IMR-90 (cell line): ENCODE measurements at regions not wholly inside any gene's neighbourhood (a gene's known extent, or its start where the extent isn't known, plus 50 kb on each side); places are given as distances from the start of the nearest gene placed in this dataset.

ENCODE experiments used
- ATAC-seq: fragments of 200-7000 bp; cut with Tn5 transposase; 2 replicates; pipeline ENCODE4 v1.9.1; 2020; ENCODE audit warnings: low read depth, mild to moderate bottlenecking, moderate library complexity
- BruUV-seq: library from RNA; stranded (reverse); fragments of 400-500 nt; replicated peaks from 2 replicates; lab custom pipeline; 2021; lab: Mats Ljungman, UMichigan
- CTCF ChIA-PET: fragments of 300-600 bp; formaldehyde crosslinking; extraction: SDS; loops from one replicate; lab custom pipeline; 2021; ENCODE audit warnings: antibody characterized with exemption; lab: Yijun Ruan, JAX
- POLR2A ChIA-PET: fragments of 300-600 bp; sonication (Branson Sonifier 250); formaldehyde crosslinking; loops from one replicate; lab custom pipeline; 2022; ENCODE audit warnings: antibody characterized with exemption; ENCODE audit not compliant: unreplicated experiment; lab: Charles Lee
- DNase-seq: peaks from one replicate; pipeline ENCODE4 v3.0.0; 2013
- H2AFZ ChIP-seq: replicated peaks from 2 replicates; pipeline ENCODE3; 2013; ENCODE audit warnings: low read length, mild to moderate bottlenecking; ENCODE audit not compliant: poor library complexity
- H2AK5ac ChIP-seq: 2 replicates; pipeline ENCODE4 v1.6.1; 2013; ENCODE audit warnings: low read depth, low read length, inconsistent platforms
- H2AK9ac ChIP-seq: replicated peaks from 2 replicates; pipeline ENCODE3; 2013; ENCODE audit warnings: mild to moderate bottlenecking, low read depth, low read length, moderate library complexity; ENCODE audit not compliant: poor library complexity
- H2BK120ac ChIP-seq: 2 replicates; pipeline ENCODE4 v1.6.1; 2013; ENCODE audit warnings: low read depth, low read length, inconsistent platforms
- H2BK15ac ChIP-seq: 3 replicates; pipeline ENCODE4 v1.6.1; 2013; ENCODE audit warnings: low read depth, low read length, inconsistent platforms
- H2BK20ac ChIP-seq: 2 replicates; pipeline ENCODE4 v1.6.1; 2013; ENCODE audit warnings: low read depth, mild to moderate bottlenecking, inconsistent platforms, low read length, moderate library complexity
- H2BK5ac ChIP-seq: 2 replicates; pipeline ENCODE4 v1.6.1; 2013; ENCODE audit warnings: mild to moderate bottlenecking, low read depth, low read length, inconsistent platforms; ENCODE audit not compliant: poor library complexity, severe bottlenecking
- H3K14ac ChIP-seq: replicated peaks from 2 replicates; pipeline ENCODE4 v1.6.1; 2013; ENCODE audit warnings: low read depth, low read length, inconsistent platforms
- H3K18ac ChIP-seq: 2 replicates; pipeline ENCODE4 v1.6.1; 2013; ENCODE audit warnings: low read depth, low read length, control low read depth
- H3K23ac ChIP-seq: 2 replicates; pipeline ENCODE4 v1.6.1; 2013; ENCODE audit warnings: low read depth, low read length, inconsistent platforms
- H3K27ac ChIP-seq: 2 replicates; pipeline ENCODE4 v1.5.1; 2013; ENCODE audit warnings: mild to moderate bottlenecking, control low read depth, low read length; ENCODE audit not compliant: insufficient read depth
- H3K27me3 ChIP-seq: 2 replicates; pipeline ENCODE4 v1.6.1; 2013; ENCODE audit warnings: low read length; ENCODE audit not compliant: control insufficient read depth, insufficient read depth
- H3K36me3 ChIP-seq: 2 replicates; pipeline ENCODE4 v1.6.1; 2013; ENCODE audit warnings: low read length, mixed read lengths; ENCODE audit not compliant: control insufficient read depth, insufficient read depth
- H3K4ac ChIP-seq: 2 replicates; pipeline ENCODE4 v1.6.1; 2013; ENCODE audit warnings: low read depth, low read length, inconsistent platforms
- H3K4me1 ChIP-seq: 2 replicates; pipeline ENCODE4 v1.6.1; 2013; ENCODE audit warnings: low read length, mixed read lengths; ENCODE audit not compliant: control insufficient read depth, insufficient read depth
- H3K4me2 ChIP-seq: 2 replicates; pipeline ENCODE4 v1.6.1; 2013; ENCODE audit warnings: low read depth, mild to moderate bottlenecking, control low read depth, low read length, moderate library complexity
- H3K4me3 ChIP-seq: 2 replicates; pipeline ENCODE4 v1.5.1; 2013; ENCODE audit warnings: low read depth, mild to moderate bottlenecking, control low read depth, low read length, moderate library complexity; ENCODE audit not compliant: insufficient read depth
- H3K56ac ChIP-seq: 2 replicates; pipeline ENCODE4 v1.6.1; 2013; ENCODE audit warnings: low read length, inconsistent platforms; ENCODE audit not compliant: insufficient read depth; ENCODE audit errors: extremely low read depth
- H3K79me1 ChIP-seq, 2 experiments: 2 replicates each; pipeline ENCODE4 v1.6.1; 2013; ENCODE audit warnings: low read length in 2 of 2, inconsistent platforms in 1 of 2, low read depth in 1 of 2
- H3K9ac ChIP-seq: 2 replicates; pipeline ENCODE4 v1.6.1; 2013; ENCODE audit warnings: low read depth, low read length, control low read depth
- H3K9me1 ChIP-seq: 2 replicates; pipeline ENCODE4 v1.6.1; 2013; ENCODE audit warnings: low read length, inconsistent platforms; ENCODE audit not compliant: insufficient read depth
- H3K9me3 ChIP-seq: 2 replicates; pipeline ENCODE4 v1.6.1; 2013; ENCODE audit warnings: low read length; ENCODE audit not compliant: control insufficient read depth, insufficient read depth
- H4K20me1 ChIP-seq: 2 replicates; pipeline ENCODE4 v1.6.1; 2013; ENCODE audit warnings: low read length, inconsistent platforms; ENCODE audit not compliant: insufficient read depth
- H4K5ac ChIP-seq: 2 replicates; pipeline ENCODE4 v1.6.1; 2013; ENCODE audit warnings: mild to moderate bottlenecking, low read depth, low read length, control low read depth
- H4K8ac ChIP-seq, 2 experiments: 2 replicates each; pipeline ENCODE4 v1.6.1; 2013; ENCODE audit warnings: low read depth in 2 of 2, low read length in 2 of 2, control low read depth in 1 of 2, inconsistent platforms in 1 of 2
- H4K91ac ChIP-seq: 2 replicates; pipeline ENCODE4 v1.6.1; 2013; ENCODE audit warnings: low read depth, low read length, inconsistent platforms; ENCODE audit not compliant: insufficient read depth
- BHLHE40 ChIP-seq: fragments of 150-350 bp; IDR thresholded peaks from 2 replicates; pipeline ENCODE4 v1.6.1; 2016; ENCODE audit warnings: mild to moderate bottlenecking, low read depth, low read length
- FOS ChIP-seq: fragments of 150-350 bp; IDR thresholded peaks from 2 replicates; pipeline ENCODE4 v1.6.1; 2016; ENCODE audit warnings: low read depth, low read length
- MXI1 ChIP-seq: IDR thresholded peaks from 2 replicates; pipeline ENCODE4 v1.6.1; 2012; ENCODE audit warnings: low read depth, mild to moderate bottlenecking, low read length, moderate library complexity, borderline replicate concordance
- SMC3 ChIP-seq: fragments of 150-350 bp; IDR thresholded peaks from 2 replicates; pipeline ENCODE4 v1.6.1; 2016; ENCODE audit warnings: low read depth, mild to moderate bottlenecking, antibody characterized with exemption, low read length, moderate library complexity
- WGBS, 2 experiments: methylation state at CpG; one replicate each; pipeline versions ENCODE4 v1.1.5 to v1.1.7; 2013; ENCODE audit warnings: missing lambda C conversion rate in 2 of 2; ENCODE audit not compliant: insufficient read length in 1 of 2; ENCODE audit errors: extremely low coverage in 2 of 2; 5-methylcytosine and 5-hydroxymethylcytosine counted together
- dilution Hi-C: fragments of 300-500 bp; cut with HindIII; formaldehyde crosslinking; loops from one replicate; pipeline ENCODE4 v1.14.3; 2018; ENCODE audit warnings: low sequenced_read_pairs; ENCODE audit not compliant: unreplicated experiment
- in situ Hi-C: fragments of 300-500 bp; cut with MboI; formaldehyde crosslinking; loops from 3 replicates; pipeline ENCODE4 v1.14.3; 2019; ENCODE audit warnings: low sequenced_read_pairs, inconsistent platforms, mixed read lengths
- intact Hi-C: fragments of 100-400 bp; cut with micrococcal nuclease; formaldehyde crosslinking; loops from 2 replicates; pipeline ENCODE4 v1.10.0; 2022
- TF ChIP-seq, protein P1 (sequence below): fragments of 150-350 bp; IDR thresholded peaks from 2 replicates; pipeline ENCODE4 v1.6.1; 2016; ENCODE audit warnings: low read depth, mild to moderate bottlenecking, low read length, moderate library complexity, borderline replicate concordance

DNA sequence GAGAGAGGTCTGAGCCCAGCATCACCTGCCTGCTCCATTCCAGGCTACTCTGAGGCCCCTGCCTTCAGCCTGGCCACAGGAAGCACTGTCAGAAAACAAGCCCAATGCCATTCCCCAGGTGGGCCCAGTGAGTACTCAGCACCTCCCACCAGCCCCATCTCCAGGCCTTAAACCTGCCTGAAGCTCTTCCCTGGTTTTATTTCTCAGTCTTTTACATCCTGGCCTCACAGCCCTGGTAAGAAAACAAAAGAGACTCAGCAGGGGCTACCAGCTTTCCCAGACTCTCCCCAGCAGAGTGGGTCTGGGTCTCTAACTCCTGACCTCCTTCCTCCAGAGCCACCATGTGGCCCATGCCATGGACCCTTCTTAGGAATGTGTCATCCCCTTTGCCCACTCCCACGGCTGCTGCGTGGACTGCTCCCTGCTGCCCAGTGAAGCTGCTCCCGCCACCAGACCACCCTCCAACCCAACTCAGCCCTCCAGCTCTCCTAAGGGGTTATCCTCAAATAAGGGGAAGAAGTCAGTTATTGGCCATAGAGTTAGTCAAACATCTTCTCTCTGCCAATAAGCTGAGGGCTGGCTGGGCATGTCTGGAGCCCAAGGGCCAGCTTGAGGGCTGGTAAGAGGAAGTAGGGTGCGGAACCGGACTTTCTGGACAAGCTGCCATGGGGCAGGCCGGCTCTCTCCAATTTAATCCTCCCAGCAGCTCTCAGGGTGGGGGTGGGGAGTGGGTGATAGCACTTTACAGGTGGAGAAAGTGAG lies 116.7 kb upstream of the LINGO1 start:
- no peaks in the 10 kb centered on the region for H3K4me1 ChIP-seq
- H3K27ac ChIP-seq = no peak overlapping the region
- H3K36me3 ChIP-seq = no peaks in the 10 kb centered on the region
- H2AFZ ChIP-seq = no peak overlapping the region
- dilution Hi-C loops = no loop called here
- no TSS peak for BruUV-seq
- H3K9ac ChIP-seq = no peak overlapping the region
- no peak for ATAC-seq
- H4K5ac ChIP-seq = no peak overlapping the region
- H3K23ac ChIP-seq = no peak overlapping the region
- H3K27me3 ChIP-seq = peaks cover 10% of the 10 kb centered on the region
- no peak overlapping the region for H3K4ac ChIP-seq
- H2BK15ac ChIP-seq = no peak overlapping the region
- in situ Hi-C loops = no loop called here
- H2BK120ac ChIP-seq = no peak overlapping the region
- intact Hi-C loops = no loop called here
- H4K8ac ChIP-seq = no peak overlapping the region
- no peak overlapping the region for H2AK5ac ChIP-seq
- no peaks in the 10 kb centered on the region for H3K9me1 ChIP-seq
- no peak overlapping the region for H3K56ac ChIP-seq
- H3K4me2 ChIP-seq = no peak overlapping the region
- H3K18ac ChIP-seq = no peak overlapping the region
- no peak for TF ChIP-seq SMC3
- TF ChIP-seq, protein P1, sequence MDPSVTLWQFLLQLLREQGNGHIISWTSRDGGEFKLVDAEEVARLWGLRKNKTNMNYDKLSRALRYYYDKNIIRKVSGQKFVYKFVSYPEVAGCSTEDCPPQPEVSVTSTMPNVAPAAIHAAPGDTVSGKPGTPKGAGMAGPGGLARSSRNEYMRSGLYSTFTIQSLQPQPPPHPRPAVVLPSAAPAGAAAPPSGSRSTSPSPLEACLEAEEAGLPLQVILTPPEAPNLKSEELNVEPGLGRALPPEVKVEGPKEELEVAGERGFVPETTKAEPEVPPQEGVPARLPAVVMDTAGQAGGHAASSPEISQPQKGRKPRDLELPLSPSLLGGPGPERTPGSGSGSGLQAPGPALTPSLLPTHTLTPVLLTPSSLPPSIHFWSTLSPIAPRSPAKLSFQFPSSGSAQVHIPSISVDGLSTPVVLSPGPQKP = no peak
- TF ChIP-seq MXI1 = no peak
- TF ChIP-seq BHLHE40 = no peak
- no peak for TF ChIP-seq FOS
- no peak for DNase-seq
- no peak overlapping the region for H2BK20ac ChIP-seq
- no peak overlapping the region for H2AK9ac ChIP-seq
- ChIA-PET POLR2A (no interaction called here), CTCF (no interaction called here)
- H4K91ac ChIP-seq = no peak overlapping the region
- H3K9me3 ChIP-seq = no peaks in the 10 kb centered on the region
- no peak overlapping the region for H2BK5ac ChIP-seq
- no CpG with 5 or more reads among the region's 6 CpGs for WGBS, 2 experiments
- H4K20me1 ChIP-seq = 0 out of 2 replicates have a peak, but pooled peaks cover 10% of the 10 kb centered on the region
- H3K4me3 ChIP-seq = no peak overlapping the region
- H3K14ac ChIP-seq = no peak overlapping the region
- no peaks in the 10 kb centered on the region for H3K79me1 ChIP-seq
